GM12892 (cell line): ENCODE measurements at regions not wholly inside any gene's neighbourhood (a gene's known extent, or its start where the extent isn't known, plus 50 kb on each side); places are given as distances from the start of the nearest gene placed in this dataset.

ENCODE experiments used
- POLR2A ChIP-seq: IDR thresholded peaks from 2 replicates; pipeline ENCODE4 v1.6.1; 2011; ENCODE audit warnings: low read depth, low read length, control low read depth
- POLR2AphosphoS5 ChIP-seq: IDR thresholded peaks from 2 replicates; pipeline ENCODE4 v1.6.1; 2011; ENCODE audit warnings: low read depth, low read length, control low read depth
- TAF1 ChIP-seq: IDR thresholded peaks from 2 replicates; pipeline ENCODE4 v1.6.1; 2011; ENCODE audit warnings: low read depth, mild to moderate bottlenecking, control low read depth, low read length, borderline replicate concordance

- no peak for TF ChIP-seq POLR2AphosphoS5
- TF ChIP-seq POLR2A = no peak
- TF ChIP-seq TAF1 = no peak
Observed at GRCh38 chr16:75983296-75983695, 257.0 kb upstream of the CPHXL start.
